H1 (cell line): ENCODE measurements at regions not wholly inside any gene's neighbourhood (a gene's known extent, or its start where the extent isn't known, plus 50 kb on each side); places are given as distances from the start of the nearest gene placed in this dataset.

Experiments used
- TAF1 ChIP-seq: IDR thresholded peaks from 2 replicates; pipeline ENCODE4 v1.6.1; 2011; ENCODE audit warnings: mild to moderate bottlenecking, low read depth, low read length
- TF ChIP-seq, protein P1 (sequence below), 3 experiments: IDR thresholded peaks; 1 replicate in 2 of 3; 2 replicates in 1 of 3; pipeline versions ENCODE4 v1.5.1 to v1.6.1; 2011; ENCODE audit warnings: low read length in 3 of 3, mild to moderate bottlenecking in 3 of 3, inconsistent platforms in 2 of 3, low read depth in 1 of 3, moderate library complexity in 1 of 3; ENCODE audit not compliant: insufficient read depth in 1 of 3; ENCODE audit errors: control extremely low read depth in 1 of 3

DNA sequence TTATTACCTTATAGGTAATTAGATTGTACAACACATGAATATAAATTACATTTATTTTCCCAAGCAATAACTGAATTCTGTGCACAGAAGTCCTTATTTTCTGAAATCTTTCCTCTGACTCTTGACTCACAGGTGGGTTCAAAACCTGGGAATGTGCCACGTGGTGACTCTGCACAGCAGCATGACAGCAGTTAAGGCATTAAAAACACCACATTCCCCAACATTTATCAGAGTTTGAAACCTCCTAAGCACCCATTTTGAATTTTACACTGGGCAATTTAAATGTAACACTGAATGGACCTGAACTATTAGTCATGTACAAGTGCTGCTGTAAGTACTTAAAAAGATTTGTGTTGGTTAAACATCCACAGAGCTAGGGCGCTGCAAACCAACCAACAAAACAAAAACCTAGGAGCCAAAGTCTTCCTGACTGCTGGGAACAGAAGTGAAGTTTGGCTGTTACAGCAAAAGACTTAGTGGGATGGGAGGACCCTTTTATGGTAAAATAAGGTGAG lies 480.6 kb upstream of the CXADR start:
- TF ChIP-seq, protein P1, sequence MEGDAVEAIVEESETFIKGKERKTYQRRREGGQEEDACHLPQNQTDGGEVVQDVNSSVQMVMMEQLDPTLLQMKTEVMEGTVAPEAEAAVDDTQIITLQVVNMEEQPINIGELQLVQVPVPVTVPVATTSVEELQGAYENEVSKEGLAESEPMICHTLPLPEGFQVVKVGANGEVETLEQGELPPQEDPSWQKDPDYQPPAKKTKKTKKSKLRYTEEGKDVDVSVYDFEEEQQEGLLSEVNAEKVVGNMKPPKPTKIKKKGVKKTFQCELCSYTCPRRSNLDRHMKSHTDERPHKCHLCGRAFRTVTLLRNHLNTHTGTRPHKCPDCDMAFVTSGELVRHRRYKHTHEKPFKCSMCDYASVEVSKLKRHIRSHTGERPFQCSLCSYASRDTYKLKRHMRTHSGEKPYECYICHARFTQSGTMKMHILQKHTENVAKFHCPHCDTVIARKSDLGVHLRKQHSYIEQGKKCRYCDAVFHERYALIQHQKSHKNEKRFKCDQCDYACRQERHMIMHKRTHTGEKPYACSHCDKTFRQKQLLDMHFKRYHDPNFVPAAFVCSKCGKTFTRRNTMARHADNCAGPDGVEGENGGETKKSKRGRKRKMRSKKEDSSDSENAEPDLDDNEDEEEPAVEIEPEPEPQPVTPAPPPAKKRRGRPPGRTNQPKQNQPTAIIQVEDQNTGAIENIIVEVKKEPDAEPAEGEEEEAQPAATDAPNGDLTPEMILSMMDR (IDR thresholded peaks at IDR 0.05; ENCODE audit: control extremely low read depth in 1 of 3, insufficient read depth in 1 of 3, low read depth in 1 of 3, low read length in 3 of 3) = no peak
- no peak for TF ChIP-seq TAF1
